ENCODE measurements at regions not wholly inside any gene's neighbourhood (a gene's known extent, or its start where the extent isn't known, plus 50 kb on each side); places are given as distances from the start of the nearest gene placed in this dataset.

DNA sequence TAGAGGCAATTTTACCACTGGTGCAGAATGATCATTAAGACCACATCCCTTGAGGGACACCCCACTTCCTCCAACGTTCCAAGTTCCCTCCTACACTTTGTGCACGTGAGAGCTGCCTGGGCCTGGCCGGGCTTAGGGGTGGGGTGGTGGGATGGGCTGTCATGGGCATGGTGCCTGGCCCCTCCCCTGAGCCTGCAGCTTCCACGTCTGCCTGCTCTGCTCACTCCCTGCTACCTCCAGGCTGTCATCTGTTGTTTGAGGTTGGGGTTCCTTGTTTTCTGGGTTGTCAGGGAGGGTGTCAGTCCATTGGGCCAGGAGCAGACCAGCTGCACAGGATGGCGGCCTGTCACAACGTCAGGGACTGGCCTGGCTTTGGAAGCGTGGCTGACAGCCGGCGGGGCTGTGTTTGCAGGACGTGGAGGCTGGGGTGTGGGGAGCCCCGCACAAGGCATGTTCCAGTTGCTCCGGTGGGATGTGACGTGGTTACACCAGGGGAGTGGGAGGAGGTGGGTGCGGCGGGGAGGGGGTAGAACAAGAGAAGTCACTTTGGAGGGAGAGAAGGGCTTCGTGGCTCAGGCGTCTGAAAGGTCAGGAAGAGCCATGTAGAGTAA lies 72.3 kb downstream of the RTP5 start:
- TF ChIP-seq POLR2AphosphoS5 (IDR thresholded peaks at IDR 0.05; ENCODE audit: low read depth, low read length): no peak
- TF ChIP-seq, protein P1, sequence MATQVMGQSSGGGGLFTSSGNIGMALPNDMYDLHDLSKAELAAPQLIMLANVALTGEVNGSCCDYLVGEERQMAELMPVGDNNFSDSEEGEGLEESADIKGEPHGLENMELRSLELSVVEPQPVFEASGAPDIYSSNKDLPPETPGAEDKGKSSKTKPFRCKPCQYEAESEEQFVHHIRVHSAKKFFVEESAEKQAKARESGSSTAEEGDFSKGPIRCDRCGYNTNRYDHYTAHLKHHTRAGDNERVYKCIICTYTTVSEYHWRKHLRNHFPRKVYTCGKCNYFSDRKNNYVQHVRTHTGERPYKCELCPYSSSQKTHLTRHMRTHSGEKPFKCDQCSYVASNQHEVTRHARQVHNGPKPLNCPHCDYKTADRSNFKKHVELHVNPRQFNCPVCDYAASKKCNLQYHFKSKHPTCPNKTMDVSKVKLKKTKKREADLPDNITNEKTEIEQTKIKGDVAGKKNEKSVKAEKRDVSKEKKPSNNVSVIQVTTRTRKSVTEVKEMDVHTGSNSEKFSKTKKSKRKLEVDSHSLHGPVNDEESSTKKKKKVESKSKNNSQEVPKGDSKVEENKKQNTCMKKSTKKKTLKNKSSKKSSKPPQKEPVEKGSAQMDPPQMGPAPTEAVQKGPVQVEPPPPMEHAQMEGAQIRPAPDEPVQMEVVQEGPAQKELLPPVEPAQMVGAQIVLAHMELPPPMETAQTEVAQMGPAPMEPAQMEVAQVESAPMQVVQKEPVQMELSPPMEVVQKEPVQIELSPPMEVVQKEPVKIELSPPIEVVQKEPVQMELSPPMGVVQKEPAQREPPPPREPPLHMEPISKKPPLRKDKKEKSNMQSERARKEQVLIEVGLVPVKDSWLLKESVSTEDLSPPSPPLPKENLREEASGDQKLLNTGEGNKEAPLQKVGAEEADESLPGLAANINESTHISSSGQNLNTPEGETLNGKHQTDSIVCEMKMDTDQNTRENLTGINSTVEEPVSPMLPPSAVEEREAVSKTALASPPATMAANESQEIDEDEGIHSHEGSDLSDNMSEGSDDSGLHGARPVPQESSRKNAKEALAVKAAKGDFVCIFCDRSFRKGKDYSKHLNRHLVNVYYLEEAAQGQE (IDR thresholded peaks at IDR 0.05; ENCODE audit: insufficient read depth in 1 of 2, low read depth in 2 of 2, low read length in 2 of 2): no peak
- no peak for TF ChIP-seq SIN3A (IDR thresholded peaks at IDR 0.05; ENCODE audit: borderline replicate concordance, insufficient read depth, low read length)
- no peak for TF ChIP-seq TAF1 (IDR thresholded peaks at IDR 0.05; ENCODE audit: borderline replicate concordance, insufficient read depth, low read length)
- no peak for TF ChIP-seq FOXP2 (optimal IDR thresholded peaks at IDR 0.05; ENCODE audit: borderline replicate concordance, extremely low read depth, extremely low read length, insufficient read depth)

DNA sequence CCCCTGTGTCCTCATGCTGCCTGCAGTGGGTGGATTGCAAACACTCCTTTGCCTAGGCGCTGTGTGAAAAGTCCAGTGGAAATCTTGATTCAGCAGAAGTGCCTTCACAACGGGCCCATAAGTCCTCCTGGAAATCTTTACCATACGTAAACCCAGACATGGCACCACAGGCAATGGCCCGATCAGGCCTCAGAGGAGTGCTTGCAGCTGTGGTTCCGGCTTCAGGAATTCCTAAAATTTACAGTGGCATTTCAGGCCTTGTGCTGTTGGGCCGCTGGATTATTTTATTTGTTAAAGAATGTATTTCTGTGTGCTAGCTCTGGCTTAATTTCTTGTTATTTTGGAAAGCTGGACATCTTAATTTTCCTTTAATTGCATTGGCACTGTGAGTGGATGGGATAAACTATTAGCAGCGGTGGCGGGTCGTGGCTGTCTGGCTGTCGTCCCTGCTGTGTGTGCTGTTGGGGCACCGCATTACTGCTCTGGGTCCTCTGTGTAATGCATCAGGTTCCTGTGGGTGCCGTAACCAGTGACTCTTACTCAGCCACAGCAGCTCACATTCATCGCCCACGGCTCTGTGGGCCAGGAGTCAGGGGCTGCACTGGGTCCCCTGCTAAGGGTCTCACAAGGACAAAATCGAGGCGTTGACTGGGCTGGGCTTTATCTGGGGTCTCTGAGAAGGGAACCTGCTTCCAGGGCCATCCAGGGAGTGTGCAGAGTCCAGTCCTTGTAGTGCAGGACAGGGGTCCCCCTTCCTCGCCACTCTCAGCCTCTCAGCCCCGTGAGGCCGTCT lies 73.1 kb downstream of the RTP5 start:
- TF ChIP-seq, protein P1 (IDR thresholded peaks at IDR 0.05; ENCODE audit: insufficient read depth in 1 of 2, low read depth in 2 of 2, low read length in 2 of 2): no peak
- TF ChIP-seq TAF1 (IDR thresholded peaks at IDR 0.05; ENCODE audit: borderline replicate concordance, insufficient read depth, low read length) (no peak), POLR2AphosphoS5 (IDR thresholded peaks at IDR 0.05; ENCODE audit: low read depth, low read length) (no peak), FOXP2 (optimal IDR thresholded peaks at IDR 0.05; ENCODE audit: borderline replicate concordance, extremely low read depth, extremely low read length, insufficient read depth) (no peak), SIN3A (IDR thresholded peaks at IDR 0.05; ENCODE audit: borderline replicate concordance, insufficient read depth, low read length) (no peak)

DNA sequence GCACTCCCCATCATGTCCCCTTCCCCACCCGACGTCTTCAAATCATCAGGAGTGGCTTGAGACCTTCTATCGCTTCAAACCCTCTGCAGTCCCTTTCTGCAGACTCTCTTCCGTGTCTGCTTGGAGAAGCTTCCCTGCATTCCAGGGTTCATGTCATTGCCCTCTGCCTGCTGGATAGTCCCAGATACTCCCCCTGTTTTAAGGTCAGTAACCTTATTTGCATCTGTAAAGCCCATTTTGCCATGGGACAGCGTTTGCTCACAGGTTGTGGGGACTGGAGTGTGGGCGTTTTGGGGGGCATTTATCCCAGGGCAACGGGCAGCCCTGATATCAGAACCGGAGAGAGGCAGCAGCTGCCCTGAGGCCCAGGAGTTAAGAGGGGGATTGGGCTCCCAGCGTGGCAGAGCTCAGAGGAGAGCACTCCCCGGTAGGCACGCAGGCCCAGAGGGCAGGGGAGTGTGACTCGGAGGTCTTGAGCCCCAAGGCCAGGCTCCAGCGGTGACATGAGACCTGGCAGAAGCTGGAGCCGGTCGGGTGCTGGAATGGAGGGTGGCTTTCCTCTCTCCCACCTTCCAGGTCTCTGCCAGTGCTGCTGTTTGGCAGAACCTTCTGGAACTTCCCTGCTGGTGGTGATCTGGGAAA lies 73.8 kb downstream of the RTP5 start:
- TF ChIP-seq SIN3A (IDR thresholded peaks at IDR 0.05; ENCODE audit: borderline replicate concordance, insufficient read depth, low read length) (no peak), TAF1 (IDR thresholded peaks at IDR 0.05; ENCODE audit: borderline replicate concordance, insufficient read depth, low read length) (no peak), POLR2AphosphoS5 (IDR thresholded peaks at IDR 0.05; ENCODE audit: low read depth, low read length) (no peak), FOXP2 (optimal IDR thresholded peaks at IDR 0.05; ENCODE audit: borderline replicate concordance, extremely low read depth, extremely low read length, insufficient read depth) (no peak)
- TF ChIP-seq, protein P1 (IDR thresholded peaks at IDR 0.05; ENCODE audit: insufficient read depth in 1 of 2, low read depth in 2 of 2, low read length in 2 of 2): no peak

DNA sequence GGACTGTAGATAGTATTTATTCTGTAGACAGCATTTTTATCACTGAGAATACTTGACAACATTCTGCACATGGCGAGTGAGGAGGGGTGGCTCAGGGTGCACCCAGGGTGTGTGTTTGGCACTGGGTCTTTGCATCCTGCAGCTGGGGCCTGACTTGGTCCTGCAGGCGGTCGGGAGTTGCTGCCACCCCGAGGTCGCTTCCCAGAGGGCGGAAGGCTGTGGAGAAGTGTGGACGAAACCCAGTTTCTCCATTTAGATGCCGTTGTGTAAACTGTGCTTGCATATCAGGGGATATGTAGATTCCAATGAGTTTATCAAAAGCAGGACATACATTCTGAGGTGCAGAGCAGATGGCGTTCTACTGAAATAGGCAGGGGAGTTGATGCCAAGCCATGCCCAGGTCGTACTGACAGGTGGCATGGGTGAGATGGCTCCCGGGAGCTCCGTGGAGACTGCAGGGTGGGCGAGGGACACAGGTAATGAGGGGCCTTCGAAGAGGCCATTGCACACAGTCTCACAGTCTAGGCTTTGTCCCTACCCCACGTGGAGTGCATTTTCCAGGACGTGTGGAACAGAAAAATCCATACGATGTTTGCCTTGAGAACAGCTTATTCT lies 74.5 kb downstream of the RTP5 start:
- TF ChIP-seq POLR2AphosphoS5 (IDR thresholded peaks at IDR 0.05; ENCODE audit: low read depth, low read length) (no peak), SIN3A (IDR thresholded peaks at IDR 0.05; ENCODE audit: borderline replicate concordance, insufficient read depth, low read length) (no peak), TAF1 (IDR thresholded peaks at IDR 0.05; ENCODE audit: borderline replicate concordance, insufficient read depth, low read length) (no peak), FOXP2 (optimal IDR thresholded peaks at IDR 0.05; ENCODE audit: borderline replicate concordance, extremely low read depth, extremely low read length, insufficient read depth) (no peak)
- TF ChIP-seq, protein P1 (IDR thresholded peaks at IDR 0.05; ENCODE audit: insufficient read depth in 1 of 2, low read depth in 2 of 2, low read length in 2 of 2): no peak
